ENCODE measurements at regions not wholly inside any gene's neighbourhood (a gene's known extent, or its start where the extent isn't known, plus 50 kb on each side); places are given as distances from the start of the nearest gene placed in this dataset.

GRCh38 chr10:70967591-70968587, 79.5 kb upstream of the PCBD1 start:
- Mint-ChIP-seq H3K4me1 (peaks cover 41% of the 10 kb centered on the region), H3K27me3 (ENCODE audit: low read depth, poor library complexity) (peaks cover 15% of the 10 kb centered on the region), H3K4me3 (no peak overlapping the region), H3K27ac (peak overlapping the region; percentile 48), H3K36me3 (ENCODE audit: low read depth) (no peaks in the 10 kb centered on the region), H3K9me3 (peaks cover 24% of the 10 kb centered on the region)
- no peak for DNase-seq
- TF ChIP-seq CTCF (IDR thresholded peaks at IDR 0.05), result no peak

GRCh38 chr10:70969188-70969587, 80.8 kb upstream of the PCBD1 start:
- Mint-ChIP-seq H3K4me3 (no peak overlapping the region), H3K27me3 (ENCODE audit: low read depth, poor library complexity) (peaks cover 12% of the 10 kb centered on the region), H3K4me1 (peaks cover 47% of the 10 kb centered on the region), H3K36me3 (ENCODE audit: low read depth) (no peaks in the 10 kb centered on the region), H3K27ac (no peak overlapping the region), H3K9me3 (peaks cover 25% of the 10 kb centered on the region)
- no peak for TF ChIP-seq CTCF (IDR thresholded peaks at IDR 0.05)
- no peak for DNase-seq

- H3K4me1 Mint-ChIP-seq, result peaks cover 57% of the 10 kb centered on the region
- no peak for DNase-seq
- no peak for TF ChIP-seq CTCF (IDR thresholded peaks at IDR 0.05)
- no peak overlapping the region for H3K4me3 Mint-ChIP-seq
- no peak overlapping the region for H3K27ac Mint-ChIP-seq
- peaks cover 25% of the 10 kb centered on the region for H3K9me3 Mint-ChIP-seq
- peaks cover 17% of the 10 kb centered on the region for H3K27me3 Mint-ChIP-seq (ENCODE audit: low read depth, poor library complexity)
- no peaks in the 10 kb centered on the region for H3K36me3 Mint-ChIP-seq (ENCODE audit: low read depth)
Observed at GRCh38 chr10:70970830-70971229, 82.5 kb upstream of the PCBD1 start.

- Mint-ChIP-seq H3K4me3 (no peak overlapping the region), H3K4me1 (peaks cover 42% of the 10 kb centered on the region), H3K9me3 (peaks cover 25% of the 10 kb centered on the region), H3K27ac (no peak overlapping the region), H3K27me3 (ENCODE audit: low read depth, poor library complexity) (peaks cover 19% of the 10 kb centered on the region), H3K36me3 (ENCODE audit: low read depth) (no peaks in the 10 kb centered on the region)
- DNase-seq, result no peak
- no peak for TF ChIP-seq CTCF (IDR thresholded peaks at IDR 0.05)
Observed at GRCh38 chr10:70973275-70973674, 84.9 kb upstream of the PCBD1 start.

GRCh38 chr10:70974351-70974901, 86.1 kb upstream of the PCBD1 start:
- no peaks in the 10 kb centered on the region for H3K36me3 Mint-ChIP-seq (ENCODE audit: low read depth)
- H3K4me3 Mint-ChIP-seq, result no peak overlapping the region
- no peak for TF ChIP-seq CTCF (IDR thresholded peaks at IDR 0.05)
- peaks cover 25% of the 10 kb centered on the region for H3K9me3 Mint-ChIP-seq
- peaks cover 23% of the 10 kb centered on the region for H3K27me3 Mint-ChIP-seq (ENCODE audit: low read depth, poor library complexity)
- no peak overlapping the region for H3K27ac Mint-ChIP-seq
- no peak for DNase-seq
- H3K4me1 Mint-ChIP-seq, result peaks cover 31% of the 10 kb centered on the region

All from nephron progenitor cell (in vitro differentiated cells).